ENCODE measurements at regions not wholly inside any gene's neighbourhood (a gene's known extent, or its start where the extent isn't known, plus 50 kb on each side); places are given as distances from the start of the nearest gene placed in this dataset.

DNA sequence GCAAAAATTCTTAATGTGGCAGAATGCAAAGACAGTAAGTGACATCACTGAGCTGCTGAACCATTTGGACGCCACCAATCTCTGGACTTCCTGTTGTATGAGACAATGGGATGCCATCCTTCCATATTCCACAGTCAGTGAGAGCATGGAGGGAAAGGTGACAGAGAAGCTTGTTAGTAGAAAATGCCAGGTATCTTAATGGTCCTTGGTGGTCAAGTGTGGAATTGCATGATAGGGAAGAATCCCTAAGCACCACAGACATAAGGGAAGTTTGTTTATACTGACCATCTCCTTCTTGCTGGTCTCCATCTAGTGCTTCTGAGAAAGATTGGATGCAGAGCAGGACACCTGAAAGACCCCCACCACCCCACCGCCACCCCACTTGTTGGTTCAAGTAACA, 1410.0 kb upstream of the TMEM132C start:
- H3K4me1 ChIP-seq, result no peaks in the 10 kb centered on the region
- no peak for TF ChIP-seq POLR2A (IDR thresholded peaks at IDR 0.05)
- TF ChIP-seq, protein P1, sequence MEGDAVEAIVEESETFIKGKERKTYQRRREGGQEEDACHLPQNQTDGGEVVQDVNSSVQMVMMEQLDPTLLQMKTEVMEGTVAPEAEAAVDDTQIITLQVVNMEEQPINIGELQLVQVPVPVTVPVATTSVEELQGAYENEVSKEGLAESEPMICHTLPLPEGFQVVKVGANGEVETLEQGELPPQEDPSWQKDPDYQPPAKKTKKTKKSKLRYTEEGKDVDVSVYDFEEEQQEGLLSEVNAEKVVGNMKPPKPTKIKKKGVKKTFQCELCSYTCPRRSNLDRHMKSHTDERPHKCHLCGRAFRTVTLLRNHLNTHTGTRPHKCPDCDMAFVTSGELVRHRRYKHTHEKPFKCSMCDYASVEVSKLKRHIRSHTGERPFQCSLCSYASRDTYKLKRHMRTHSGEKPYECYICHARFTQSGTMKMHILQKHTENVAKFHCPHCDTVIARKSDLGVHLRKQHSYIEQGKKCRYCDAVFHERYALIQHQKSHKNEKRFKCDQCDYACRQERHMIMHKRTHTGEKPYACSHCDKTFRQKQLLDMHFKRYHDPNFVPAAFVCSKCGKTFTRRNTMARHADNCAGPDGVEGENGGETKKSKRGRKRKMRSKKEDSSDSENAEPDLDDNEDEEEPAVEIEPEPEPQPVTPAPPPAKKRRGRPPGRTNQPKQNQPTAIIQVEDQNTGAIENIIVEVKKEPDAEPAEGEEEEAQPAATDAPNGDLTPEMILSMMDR (IDR thresholded peaks at IDR 0.05), result no peak
- no peaks in the 10 kb centered on the region for H3K9me3 ChIP-seq
- no peak overlapping the region for H3K27ac ChIP-seq
- no peaks in the 10 kb centered on the region for H3K27me3 ChIP-seq
- no peak for DNase-seq
- H3K36me3 ChIP-seq, result no peaks in the 10 kb centered on the region
- H3K4me3 ChIP-seq, result no peak overlapping the region

DNA sequence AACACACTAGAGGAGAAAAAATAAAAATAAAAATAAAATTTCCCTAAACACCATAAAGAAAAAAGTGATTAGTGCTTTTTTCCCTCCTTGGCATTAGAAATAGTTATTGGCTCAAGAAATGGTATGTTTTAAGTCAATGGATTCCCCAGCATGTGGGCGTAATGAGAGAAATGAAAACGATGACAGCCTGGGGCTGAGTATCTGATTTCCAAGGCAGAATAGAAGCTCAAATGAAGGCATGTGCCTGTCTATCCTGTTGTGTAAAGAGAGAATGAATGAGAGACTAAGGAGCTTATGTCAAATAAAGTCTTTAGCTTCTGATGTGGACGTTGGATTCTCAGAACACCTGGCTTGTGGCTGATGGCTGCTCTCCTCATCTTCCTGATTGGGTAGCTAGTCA, 1408.4 kb upstream of the TMEM132C start:
- no peaks in the 10 kb centered on the region for H3K36me3 ChIP-seq
- no peaks in the 10 kb centered on the region for H3K4me1 ChIP-seq
- no peaks in the 10 kb centered on the region for H3K27me3 ChIP-seq
- TF ChIP-seq, protein P1 (IDR thresholded peaks at IDR 0.05), result no peak
- TF ChIP-seq POLR2A (IDR thresholded peaks at IDR 0.05), result no peak
- H3K9me3 ChIP-seq, result no peaks in the 10 kb centered on the region
- H3K4me3 ChIP-seq, result no peak overlapping the region
- no peak overlapping the region for H3K27ac ChIP-seq
- DNase-seq, result no peak

DNA sequence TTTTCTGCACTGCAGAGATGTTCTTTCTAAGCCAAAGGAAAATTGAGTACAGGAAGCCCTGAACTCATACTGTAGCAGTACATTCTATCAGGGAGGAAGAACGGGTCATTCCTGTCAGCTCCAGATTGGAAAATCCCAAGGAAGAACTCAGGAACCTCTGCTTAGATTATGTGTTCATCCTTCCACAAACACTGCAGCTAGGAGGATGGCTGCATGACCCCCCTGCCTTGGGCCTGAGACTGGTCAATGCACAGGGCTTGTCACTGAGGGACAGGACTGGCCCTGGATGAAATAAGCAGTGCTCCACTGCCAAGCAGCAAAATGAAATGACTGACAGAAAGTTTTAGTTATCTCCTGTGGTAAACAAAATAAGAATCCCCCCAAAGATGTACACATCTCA, 1406.8 kb upstream of the TMEM132C start:
- no peaks in the 10 kb centered on the region for H3K4me1 ChIP-seq
- H3K27me3 ChIP-seq, result no peaks in the 10 kb centered on the region
- TF ChIP-seq, protein P1 (IDR thresholded peaks at IDR 0.05), result no peak
- no peak for TF ChIP-seq POLR2A (IDR thresholded peaks at IDR 0.05)
- no peak overlapping the region for H3K4me3 ChIP-seq
- H3K36me3 ChIP-seq, result no peaks in the 10 kb centered on the region
- H3K27ac ChIP-seq, result no peak overlapping the region
- DNase-seq, result no peak
- H3K9me3 ChIP-seq, result no peaks in the 10 kb centered on the region

DNA sequence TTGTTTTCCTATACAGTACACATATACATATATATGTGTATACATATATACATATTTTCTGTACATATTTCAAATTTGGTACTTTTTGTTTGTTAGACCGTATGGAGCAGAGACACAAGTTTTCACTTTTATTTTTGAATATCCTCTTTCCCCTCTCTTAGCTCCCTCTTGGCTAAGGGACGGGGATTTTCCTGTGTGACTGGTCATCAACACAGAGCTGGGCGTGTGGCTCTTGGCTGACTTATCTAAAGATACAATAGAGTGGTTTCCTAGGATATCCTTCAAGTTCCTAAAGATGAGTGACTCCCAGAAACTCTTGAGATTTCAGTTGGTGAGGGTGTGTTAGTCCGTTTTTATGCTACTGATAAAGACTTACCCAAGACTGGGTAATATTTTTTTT, 1404.5 kb upstream of the TMEM132C start:
- TF ChIP-seq, protein P1 (IDR thresholded peaks at IDR 0.05), result no peak
- TF ChIP-seq POLR2A (IDR thresholded peaks at IDR 0.05), result no peak
- no peak overlapping the region for H3K4me3 ChIP-seq
- no peak for DNase-seq

GRCh38 chr12:126869644-126870043, 1397.3 kb upstream of the TMEM132C start:
- H3K9me3 ChIP-seq, result no peaks in the 10 kb centered on the region
- no peaks in the 10 kb centered on the region for H3K27me3 ChIP-seq
- DNase-seq, result no peak
- no peak overlapping the region for H3K27ac ChIP-seq
- TF ChIP-seq, protein P1 (IDR thresholded peaks at IDR 0.05), result no peak
- TF ChIP-seq POLR2A (IDR thresholded peaks at IDR 0.05), result no peak
- H3K36me3 ChIP-seq, result no peaks in the 10 kb centered on the region
- H3K4me3 ChIP-seq, result no peak overlapping the region
- H3K4me1 ChIP-seq, result no peaks in the 10 kb centered on the region

More for the DNA sequence above, 1404.5 kb upstream of the TMEM132C start:
- Histone ChIP-seq H3K36me3 (no peaks in the 10 kb centered on the region), H3K9me3 (no peaks in the 10 kb centered on the region), H3K27me3 (no peaks in the 10 kb centered on the region), H3K4me1 (no peaks in the 10 kb centered on the region), H3K27ac (no peak overlapping the region)

GRCh38 chr12:126873701-126874100, 1393.3 kb upstream of the TMEM132C start:
- Histone ChIP-seq H3K4me3 (no peak overlapping the region), H3K27me3 (no peaks in the 10 kb centered on the region), H3K27ac (no peak overlapping the region), H3K36me3 (no peaks in the 10 kb centered on the region), H3K4me1 (no peaks in the 10 kb centered on the region), H3K9me3 (no peaks in the 10 kb centered on the region)
- TF ChIP-seq, protein P1 (IDR thresholded peaks at IDR 0.05), result no peak
- no peak for TF ChIP-seq POLR2A (IDR thresholded peaks at IDR 0.05)
- no peak for DNase-seq
